KMS-11 (cell line): ENCODE measurements at regions not wholly inside any gene's neighbourhood (a gene's known extent, or its start where the extent isn't known, plus 50 kb on each side); places are given as distances from the start of the nearest gene placed in this dataset.
"Not testable (repeated sequence)": the region's sequence is repeated elsewhere in the genome, so short reads cannot be mapped to it uniquely, and the experiment has no call there.

Source experiments
- H2AFZ ChIP-seq: fragments of 200-600 bp; sonication (generic); 2 replicates; pipeline ENCODE4 v1.6.1; 2016; ENCODE audit warnings: antibody characterized with exemption, mixed run types, low read depth
- H3K27ac ChIP-seq: fragments of 200-600 bp; sonication (generic); 2 replicates; pipeline ENCODE4 v1.6.1; 2016; ENCODE audit warnings: mild to moderate bottlenecking, mixed run types
- H3K27me3 ChIP-seq: fragments of 200-600 bp; sonication (generic); 2 replicates; pipeline ENCODE4 v1.6.1; 2017; ENCODE audit warnings: mild to moderate bottlenecking, low read depth, mixed run types, moderate library complexity; ENCODE audit not compliant: insufficient read depth
- H3K36me3 ChIP-seq: fragments of 200-600 bp; sonication (generic); 2 replicates; pipeline ENCODE4 v1.6.1; 2017; ENCODE audit warnings: mild to moderate bottlenecking, mixed run types; ENCODE audit not compliant: insufficient read depth
- H3K4me1 ChIP-seq: fragments of 200-600 bp; sonication (generic); 2 replicates; pipeline ENCODE4 v1.6.1; 2016; ENCODE audit warnings: mild to moderate bottlenecking, low read depth, mixed run types; ENCODE audit not compliant: poor library complexity, severe bottlenecking
- H3K4me2 ChIP-seq: fragments of 200-600 bp; sonication (generic); 2 replicates; pipeline ENCODE4 v1.7.0; 2016; ENCODE audit warnings: mild to moderate bottlenecking, mixed run types
- H3K4me3 ChIP-seq: fragments of 200-600 bp; sonication (generic); IDR thresholded peaks from 2 replicates; pipeline ENCODE4 v1.6.1; 2017; ENCODE audit warnings: low read depth, low read length, mixed read lengths; ENCODE audit not compliant: insufficient read depth
- H3K79me2 ChIP-seq: fragments of 200-600 bp; sonication (generic); 2 replicates; pipeline ENCODE4 v1.6.1; 2016; ENCODE audit warnings: low read depth, mixed run types; ENCODE audit not compliant: insufficient read depth
- H3K9ac ChIP-seq: fragments of 200-600 bp; sonication (generic); 2 replicates; pipeline ENCODE4 v1.6.1; 2016; ENCODE audit warnings: mild to moderate bottlenecking, mixed run types
- H4K20me1 ChIP-seq: fragments of 200-600 bp; sonication (generic); 2 replicates; pipeline ENCODE4 v1.6.1; 2016; ENCODE audit warnings: mild to moderate bottlenecking, mixed run types; ENCODE audit not compliant: insufficient read depth
- CTCF ChIP-seq: fragments of 200-600 bp; sonication (generic); conservative IDR thresholded peaks from 2 replicates; pipeline ENCODE4 v1.6.1; 2017; ENCODE audit warnings: low read depth, mild to moderate bottlenecking, antibody characterized with exemption, low read length, moderate library complexity, mixed read lengths

- Histone ChIP-seq H3K27me3 (no peaks in the 10 kb centered on the region), H3K4me1 (peaks cover 23% of the 10 kb centered on the region), H3K27ac (no peak overlapping the region), H2AFZ (no peak overlapping the region), H3K4me3 (no peak overlapping the region), H3K79me2 (no peaks in the 10 kb centered on the region), H3K9ac (no peak overlapping the region), H4K20me1 (no peaks in the 10 kb centered on the region), H3K4me2 (no peak overlapping the region; the same call in 1 of the 2 replicates), H3K36me3 (no peaks in the 10 kb centered on the region)
- no peak for TF ChIP-seq CTCF
Observed at GRCh38 chr20:55417836-55418235, 587.5 kb downstream of the CBLN4 start.

DNA sequence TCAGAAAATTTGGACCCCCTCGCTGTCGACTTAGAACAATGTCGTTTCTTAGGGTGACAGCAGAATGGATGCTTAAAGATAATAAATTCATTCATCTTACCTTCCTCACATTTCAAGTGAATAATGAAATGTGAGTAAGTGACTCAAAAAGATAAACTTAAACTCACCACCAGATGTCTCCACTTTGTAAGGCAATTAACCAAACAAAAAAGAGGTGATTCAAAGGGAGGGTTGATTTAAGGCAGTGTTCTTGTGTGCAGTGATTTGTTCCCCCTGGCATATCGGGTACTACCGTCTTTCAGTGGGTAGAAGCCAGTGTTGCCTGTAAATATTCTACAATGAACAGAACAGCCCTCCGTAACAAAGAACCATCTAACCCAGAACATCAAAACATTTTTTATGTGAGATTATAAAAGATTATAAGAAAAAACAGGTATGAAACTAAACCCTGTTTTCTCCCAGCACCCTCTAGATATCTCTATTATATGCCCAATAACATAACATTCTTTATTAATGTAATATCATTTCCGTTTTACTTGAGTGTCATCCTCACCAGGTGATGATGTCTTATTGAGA, 589.7 kb downstream of the CBLN4 start:
- TF ChIP-seq CTCF, result peak; percentile 82

GRCh38 chr20:55412508-55412907, 592.8 kb downstream of the CBLN4 start:
- H3K36me3 ChIP-seq, result not testable (repeated sequence)

More for the DNA sequence above, 589.7 kb downstream of the CBLN4 start:
- no peak overlapping the region for H3K27ac ChIP-seq
- H3K9ac ChIP-seq, result no peak overlapping the region
- no peak overlapping the region for H2AFZ ChIP-seq
- no peaks in the 10 kb centered on the region for H3K36me3 ChIP-seq
- no peaks in the 10 kb centered on the region for H4K20me1 ChIP-seq
- no peak overlapping the region for H3K4me2 ChIP-seq
- no peak overlapping the region for H3K4me3 ChIP-seq
- H3K27me3 ChIP-seq, result no peaks in the 10 kb centered on the region
- peaks cover 23% of the 10 kb centered on the region for H3K4me1 ChIP-seq
- H3K79me2 ChIP-seq, result no peaks in the 10 kb centered on the region

GRCh38 chr20:55406891-55407290, 598.4 kb downstream of the CBLN4 start:
- Histone ChIP-seq H3K4me2 (no peak overlapping the region), H2AFZ (no peak overlapping the region), H3K79me2 (no peaks in the 10 kb centered on the region), H3K4me3 (no peak overlapping the region), H4K20me1 (no peaks in the 10 kb centered on the region), H3K4me1 (no peaks in the 10 kb centered on the region), H3K36me3 (no peaks in the 10 kb centered on the region), H3K27me3 (no peaks in the 10 kb centered on the region), H3K9ac (no peak overlapping the region), H3K27ac (no peak overlapping the region)
- TF ChIP-seq CTCF, result no peak

More at GRCh38 chr20:55412508-55412907, 592.8 kb downstream of the CBLN4 start:
- H3K79me2 ChIP-seq, H3K27ac ChIP-seq, H3K9ac ChIP-seq, H3K4me2 ChIP-seq, H2AFZ ChIP-seq, H3K27me3 ChIP-seq, H4K20me1 ChIP-seq, H3K4me3 ChIP-seq: not testable (repeated sequence)
- H3K4me1 ChIP-seq, result peaks cover 15% of the 10 kb centered on the region

GRCh38 chr20:55394592-55394991, 610.7 kb downstream of the CBLN4 start:
- Histone ChIP-seq H2AFZ (no peak overlapping the region), H3K79me2 (no peaks in the 10 kb centered on the region), H3K27ac (no peak overlapping the region), H3K36me3 (no peaks in the 10 kb centered on the region), H3K4me3 (no peak overlapping the region), H3K27me3 (no peaks in the 10 kb centered on the region), H4K20me1 (no peaks in the 10 kb centered on the region), H3K9ac (no peak overlapping the region), H3K4me2 (no peak overlapping the region), H3K4me1 (no peaks in the 10 kb centered on the region)
- TF ChIP-seq CTCF, result no peak
